ENCODE measurements at regions not wholly inside any gene's neighbourhood (a gene's known extent, or its start where the extent isn't known, plus 50 kb on each side); places are given as distances from the start of the nearest gene placed in this dataset.
A peak's percentile ranks its signal among the peaks of the same experiment; 100 is the strongest.

GRCh38 chr12:68451261-68452077, 119.3 kb upstream of the MDM1 start:
- peak; percentile 58 for DNase-seq

- DNase-seq = no peak
Observed at GRCh38 chr12:68452078-68452715, 120.0 kb upstream of the MDM1 start.

GRCh38 chr12:68453278-68453677, 121.1 kb upstream of the MDM1 start:
- no peak for DNase-seq

- no peak for DNase-seq
Observed at GRCh38 chr12:68453876-68454275, 121.7 kb upstream of the MDM1 start.

- DNase-seq = no peak
Observed at GRCh38 chr12:68454892-68455291, 122.7 kb upstream of the MDM1 start.

- DNase-seq = no peak
Observed at GRCh38 chr12:68455691-68456345, 123.7 kb upstream of the MDM1 start.

GRCh38 chr12:68458866-68459265, 126.7 kb upstream of the MDM1 start:
- no peak for DNase-seq

GRCh38 chr12:68460236-68460635, 128.1 kb upstream of the MDM1 start:
- DNase-seq = no peak

GRCh38 chr12:68461645-68462044, 129.5 kb upstream of the MDM1 start:
- DNase-seq = no peak

- DNase-seq = no peak
Observed at GRCh38 chr12:68462803-68463202, 130.6 kb upstream of the MDM1 start.

- DNase-seq = no peak
Observed at GRCh38 chr12:68465227-68465626, 133.1 kb upstream of the MDM1 start.

- no peak for DNase-seq
Observed at GRCh38 chr12:68467514-68467913, 135.4 kb upstream of the MDM1 start.

- DNase-seq = no peak
Observed at GRCh38 chr12:68468036-68468435, 135.9 kb upstream of the MDM1 start.

GRCh38 chr12:68469113-68469512, 137.0 kb upstream of the MDM1 start:
- DNase-seq = no peak

GRCh38 chr12:68470664-68471328, 138.6 kb upstream of the MDM1 start:
- no peak for DNase-seq

GRCh38 chr12:68474467-68475204, 136.1 kb upstream of the RAP1B start:
- DNase-seq = no peak

GRCh38 chr12:68476794-68477193, 133.9 kb upstream of the RAP1B start:
- DNase-seq = no peak

- no peak for DNase-seq
Observed at GRCh38 chr12:68477261-68477772, 133.4 kb upstream of the RAP1B start.

- DNase-seq = no peak
Observed at GRCh38 chr12:68477906-68478305, 132.8 kb upstream of the RAP1B start.

- DNase-seq = no peak
Observed at GRCh38 chr12:68478516-68479260, 132.0 kb upstream of the RAP1B start.

GRCh38 chr12:68479261-68479895, 131.3 kb upstream of the RAP1B start:
- no peak for DNase-seq
